ENCODE measurements at regions not wholly inside any gene's neighbourhood (a gene's known extent, or its start where the extent isn't known, plus 50 kb on each side); places are given as distances from the start of the nearest gene placed in this dataset.

DNA sequence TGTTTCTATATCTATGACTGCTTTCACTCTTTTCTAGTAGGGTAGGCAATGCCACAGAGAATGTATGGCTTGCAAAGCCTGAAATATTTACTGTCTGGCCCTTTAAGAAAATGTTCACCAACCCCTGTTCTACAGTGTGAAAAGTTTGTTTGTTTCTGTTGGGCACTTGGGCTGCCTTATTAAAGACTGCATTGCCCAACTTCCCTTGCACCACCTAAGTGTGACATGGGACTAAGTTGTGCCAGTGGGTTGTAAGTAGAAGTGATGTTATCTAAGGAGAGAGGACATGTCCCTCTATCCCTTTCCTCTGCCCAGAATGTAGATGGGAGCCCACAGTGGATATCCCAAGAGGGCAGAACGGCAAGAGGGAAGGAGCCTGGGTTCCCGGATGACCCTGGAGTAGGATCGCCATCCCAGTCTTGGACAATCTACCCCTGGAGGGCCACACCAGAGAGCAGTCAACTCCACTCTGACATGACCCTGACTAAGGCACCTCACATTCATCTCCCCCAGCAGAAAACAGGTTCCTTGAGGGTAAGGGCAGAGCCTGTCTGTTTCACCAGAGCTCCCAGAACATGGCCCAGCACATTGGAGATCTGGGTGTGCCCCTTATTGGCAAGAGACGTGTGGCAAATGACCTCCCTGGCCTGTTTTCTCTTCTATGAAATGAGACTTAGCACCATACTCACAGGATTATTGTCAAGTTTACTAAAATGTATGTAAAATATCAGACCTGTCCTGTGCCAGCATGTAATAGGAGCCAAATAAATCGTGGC is 138.8 kb downstream of the SMAD6 start:
- no peak for TF ChIP-seq FOXK2 (IDR thresholded peaks at IDR 0.05)
- TF ChIP-seq ELF4 (IDR thresholded peaks at IDR 0.05) = no peak
- no peak for TF ChIP-seq BHLHE40 (IDR thresholded peaks at IDR 0.05; ENCODE audit: borderline replicate concordance)
- TF ChIP-seq TARDBP (IDR thresholded peaks at IDR 0.05) = no peak
- no peak for TF ChIP-seq FOXM1 (IDR thresholded peaks at IDR 0.05; ENCODE audit: borderline replicate concordance)
- no peak for TF ChIP-seq FOXA1 (IDR thresholded peaks at IDR 0.05)
- no peak for TF ChIP-seq SP1 (IDR thresholded peaks at IDR 0.05)
- no peak for TF ChIP-seq CTBP1 (IDR thresholded peaks at IDR 0.05; ENCODE audit: borderline replicate concordance)
